Keratinocyte (primary cell): ENCODE measurements at regions not wholly inside any gene's neighbourhood (a gene's known extent, or its start where the extent isn't known, plus 50 kb on each side); places are given as distances from the start of the nearest gene placed in this dataset.

Experiments
- DNase-seq: peaks from one replicate; pipeline ENCODE4 v3.0.0-alpha.2; 2011; ENCODE audit warnings: low read depth, missing footprints, low spot score
- FAIRE-seq: peaks from 2 replicates; lab custom pipeline; 2011; peaks lifted over from hg19 to GRCh38; lab: Jason Lieb, UNC
- H2AFZ ChIP-seq: 2 replicates; pipeline ENCODE4 v1.6.0; 2012; ENCODE audit warnings: low read length, control low read depth, inconsistent platforms; ENCODE audit not compliant: control insufficient read depth
- H3K27ac ChIP-seq: 2 replicates; pipeline ENCODE4 v1.5.1; 2011; ENCODE audit warnings: low read length; ENCODE audit not compliant: control insufficient read depth, insufficient read depth
- H3K27me3 ChIP-seq: 3 replicates; pipeline ENCODE4 v1.6.0; 2011; ENCODE audit warnings: low read length; ENCODE audit not compliant: control insufficient read depth, insufficient read depth; ENCODE audit errors: extremely low read depth
- H3K36me3 ChIP-seq, 2 experiments: 2 replicates in 1 of 2; 3 replicates in 1 of 2; pipeline ENCODE4 v1.5.1; 2011; ENCODE audit warnings: low read length in 2 of 2, mild to moderate bottlenecking in 1 of 2; ENCODE audit not compliant: control insufficient read depth in 2 of 2, insufficient read depth in 2 of 2; ENCODE audit errors: extremely low read depth in 1 of 2
- H3K4me1 ChIP-seq: 3 replicates; pipeline ENCODE4 v1.5.1; 2011; ENCODE audit warnings: low read length; ENCODE audit not compliant: control insufficient read depth, insufficient read depth; ENCODE audit errors: extremely low read depth
- H3K4me2 ChIP-seq: 3 replicates; pipeline ENCODE4 v1.6.0; 2011; ENCODE audit warnings: low read depth, low read length; ENCODE audit not compliant: control insufficient read depth, insufficient read depth; ENCODE audit errors: extremely low read depth
- H3K4me3 ChIP-seq, 3 experiments: fragments of 200-600 bp in 1 of 3; sonication (generic) in 1 of 3; 2 replicates in 2 of 3; 3 replicates in 1 of 3; pipeline ENCODE4 v1.5.1; 2011 to 2016; ENCODE audit warnings: low read length in 3 of 3, mild to moderate bottlenecking in 3 of 3, control low read depth in 2 of 3, inconsistent platforms in 1 of 3, low read depth in 1 of 3, mixed read lengths in 1 of 3, mixed run types in 1 of 3, moderate library complexity in 1 of 3; ENCODE audit not compliant: control insufficient read depth in 2 of 3, insufficient read depth in 2 of 3; ENCODE audit errors: extremely low read depth in 1 of 3
- H3K79me2 ChIP-seq: 2 replicates; pipeline ENCODE4 v1.6.0; 2012; ENCODE audit warnings: low read length; ENCODE audit not compliant: control insufficient read depth, insufficient read depth
- H3K9ac ChIP-seq: 3 replicates; pipeline ENCODE4 v1.6.0; 2011; ENCODE audit warnings: low read length; ENCODE audit not compliant: control insufficient read depth, insufficient read depth; ENCODE audit errors: extremely low read depth
- H3K9me1 ChIP-seq: 3 replicates; pipeline ENCODE4 v1.6.0; 2011; ENCODE audit warnings: low read length; ENCODE audit not compliant: control insufficient read depth, insufficient read depth; ENCODE audit errors: extremely low read depth
- H3K9me3 ChIP-seq: 2 replicates; pipeline ENCODE4 v1.5.1; 2012; ENCODE audit warnings: low read depth, low read length; ENCODE audit not compliant: control insufficient read depth
- H4K20me1 ChIP-seq: 3 replicates; pipeline ENCODE4 v1.6.0; 2011; ENCODE audit warnings: low read length; ENCODE audit not compliant: control insufficient read depth, insufficient read depth; ENCODE audit errors: extremely low read depth
- CTCF ChIP-seq, 3 experiments: IDR thresholded peaks in 1 of 3; conservative IDR thresholded peaks in 1 of 3; optimal IDR thresholded peaks in 1 of 3; 2 replicates in 2 of 3; 3 replicates in 1 of 3; pipeline versions ENCODE3 to v1.5.1; 2011; ENCODE audit warnings: low read length in 3 of 3, mild to moderate bottlenecking in 3 of 3, moderate library complexity in 2 of 3, control low read depth in 1 of 3, inconsistent platforms in 1 of 3; ENCODE audit not compliant: insufficient read depth in 2 of 3; ENCODE audit errors: extremely low read depth in 1 of 3
- EZH2 ChIP-seq: IDR thresholded peaks from one replicate; pipeline ENCODE4 v1.6.1; 2012; ENCODE audit warnings: inconsistent platforms, mild to moderate bottlenecking, low read length, moderate library complexity
- dilution Hi-C: fragments of 300-500 bp; cut with MboI; formaldehyde crosslinking; loops from one replicate; pipeline ENCODE4 v1.7.0; 2020; ENCODE audit warnings: low sequenced_read_pairs; ENCODE audit not compliant: extremely low pct_ligation_motif_present

- H3K27ac ChIP-seq: no peak overlapping the region
- H3K4me2 ChIP-seq: no peak overlapping the region
- H3K4me1 ChIP-seq: no peaks in the 10 kb centered on the region
- H2AFZ ChIP-seq: no peak overlapping the region
- no peaks in the 10 kb centered on the region for H3K9me1 ChIP-seq
- no peak for FAIRE-seq
- dilution Hi-C loops: no loop called here
- H3K9me3 ChIP-seq: no peaks in the 10 kb centered on the region
- DNase-seq: no peak
- no peaks in the 10 kb centered on the region for H3K36me3 ChIP-seq
- H3K27me3 ChIP-seq: no peaks in the 10 kb centered on the region
- no peak overlapping the region for H3K4me3 ChIP-seq
- no peak overlapping the region for H3K9ac ChIP-seq
- H4K20me1 ChIP-seq: no peaks in the 10 kb centered on the region
- no peaks in the 10 kb centered on the region for H3K79me2 ChIP-seq
- no peak for TF ChIP-seq EZH2
- TF ChIP-seq CTCF (optimal IDR thresholded peaks at IDR 0.05 in 1 of 3, IDR thresholded peaks at IDR 0.05 in 1 of 3, conservative IDR thresholded peaks at IDR 0.05 in 1 of 3; ENCODE audit: extremely low read depth in 1 of 3, insufficient read depth in 2 of 3, low read length in 3 of 3): no peak
These were observed 313.6 kb downstream of the HHIPL2 start for GRCh38 chr1:222234351-222234750.

- no peaks in the 10 kb centered on the region for H3K9me1 ChIP-seq
- H3K36me3 ChIP-seq: no peaks in the 10 kb centered on the region
- no peak overlapping the region for H2AFZ ChIP-seq
- H3K4me3 ChIP-seq: no peak overlapping the region
- H3K9ac ChIP-seq: no peak overlapping the region
- H3K4me1 ChIP-seq: no peaks in the 10 kb centered on the region
- no peaks in the 10 kb centered on the region for H3K9me3 ChIP-seq
- no peaks in the 10 kb centered on the region for H3K79me2 ChIP-seq
- DNase-seq: no peak
- H3K27ac ChIP-seq: no peak overlapping the region
- no peaks in the 10 kb centered on the region for H4K20me1 ChIP-seq
- FAIRE-seq: no peak
- no peak overlapping the region for H3K4me2 ChIP-seq
- dilution Hi-C loops: no loop called here
- TF ChIP-seq CTCF (optimal IDR thresholded peaks at IDR 0.05 in 1 of 3, IDR thresholded peaks at IDR 0.05 in 1 of 3, conservative IDR thresholded peaks at IDR 0.05 in 1 of 3; ENCODE audit: extremely low read depth in 1 of 3, insufficient read depth in 2 of 3, low read length in 3 of 3) (no peak), EZH2 (no peak)
- H3K27me3 ChIP-seq: no peaks in the 10 kb centered on the region
These were observed 314.3 kb downstream of the HHIPL2 start for GRCh38 chr1:222233444-222234158.
